Endodermal cell (in vitro differentiated cells): ENCODE measurements at regions not wholly inside any gene's neighbourhood (a gene's known extent, or its start where the extent isn't known, plus 50 kb on each side); places are given as distances from the start of the nearest gene placed in this dataset.

Experiments
- DNase-seq: peaks from one replicate; pipeline ENCODE4 v3.0.0-alpha.2; 2017
- H3K27ac ChIP-seq: 2 replicates; pipeline ENCODE4 v1.5.1; 2013; ENCODE audit warnings: mild to moderate bottlenecking, low read depth, low read length, moderate library complexity
- H3K27me3 ChIP-seq: 2 replicates; pipeline ENCODE4 v1.6.1; 2013; ENCODE audit warnings: mild to moderate bottlenecking, low read length, moderate library complexity; ENCODE audit not compliant: insufficient read depth, control insufficient read depth, poor library complexity, severe bottlenecking
- H3K36me3 ChIP-seq: 2 replicates; pipeline ENCODE4 v1.7.0; 2013; ENCODE audit warnings: mild to moderate bottlenecking, low read length, moderate library complexity; ENCODE audit not compliant: control insufficient read depth, insufficient read depth
- H3K4me1 ChIP-seq: one replicate; pipeline ENCODE4 v1.7.0; 2013; ENCODE audit warnings: low read length; ENCODE audit not compliant: control insufficient read depth, insufficient read depth
- H3K4me3 ChIP-seq: 2 replicates; pipeline ENCODE4 v1.5.1; 2013; ENCODE audit warnings: mild to moderate bottlenecking, low read length, moderate library complexity
- H3K9ac ChIP-seq: 2 replicates; pipeline ENCODE4 v1.6.1; 2013; ENCODE audit warnings: mild to moderate bottlenecking, low read length, moderate library complexity; ENCODE audit not compliant: poor library complexity, severe bottlenecking; ENCODE audit errors: extremely low read depth
- H3K9me3 ChIP-seq: 2 replicates; pipeline ENCODE4 v1.6.1; 2013; ENCODE audit warnings: mild to moderate bottlenecking, low read length, moderate library complexity; ENCODE audit not compliant: control insufficient read depth
- H3K27ac Mint-ChIP-seq: 2 replicates; pipeline ENCODE4 v1.8.0; 2020; ENCODE audit warnings: mixed read lengths
- H3K27me3 Mint-ChIP-seq: 2 replicates; pipeline ENCODE4 v1.8.0; 2021; ENCODE audit warnings: mild to moderate bottlenecking, mixed read lengths; ENCODE audit not compliant: insufficient read depth
- H3K36me3 Mint-ChIP-seq: 2 replicates; pipeline ENCODE4 v1.8.0; 2020; ENCODE audit warnings: low read depth, mixed read lengths
- H3K4me1 Mint-ChIP-seq: 2 replicates; pipeline ENCODE4 v1.8.0; 2020; ENCODE audit warnings: mixed read lengths
- H3K4me3 Mint-ChIP-seq: 2 replicates; pipeline ENCODE4 v1.8.0; 2020; ENCODE audit warnings: mild to moderate bottlenecking, moderate library complexity, mixed read lengths
- H3K9me3 Mint-ChIP-seq: 2 replicates; pipeline ENCODE4 v1.8.0; 2020; ENCODE audit warnings: mild to moderate bottlenecking, mixed read lengths
- WGBS, 2 experiments: methylation state at CpG; one replicate each; pipeline versions ENCODE4 v1.1.5 to v1.1.7; 2013; ENCODE audit warnings: missing lambda C conversion rate in 2 of 2, mixed read lengths in 1 of 2; ENCODE audit not compliant: insufficient coverage in 1 of 2, insufficient read length in 1 of 2; 5-methylcytosine and 5-hydroxymethylcytosine counted together
- TF ChIP-seq, protein P1 (sequence below): fragments of 200-600 bp; sonication (generic); conservative IDR thresholded peaks from 2 replicates; pipeline ENCODE4 v1.5.0; 2021; ENCODE audit warnings: antibody characterized with exemption, mild to moderate bottlenecking

DNA sequence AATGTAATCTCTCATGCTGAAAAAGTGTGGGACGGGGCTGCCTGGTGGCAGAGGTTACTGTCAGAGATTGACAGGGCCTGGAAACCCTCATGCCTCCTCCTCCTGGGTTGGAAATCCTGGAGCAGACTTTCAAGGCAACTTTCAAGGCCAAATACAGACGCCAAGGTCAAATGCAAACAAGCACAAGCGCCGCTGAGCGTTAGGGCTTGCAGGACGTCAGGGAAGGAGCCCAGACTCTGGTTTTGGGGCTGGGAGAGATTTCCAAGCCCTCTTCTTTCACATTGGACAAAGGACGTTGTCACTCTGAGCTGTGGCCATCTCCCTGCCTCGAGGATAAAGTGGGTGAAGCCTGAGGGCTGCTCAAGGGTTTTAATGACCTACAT is 120.1 kb downstream of the TWIST2 start:
- 84 to 91% methylated on average over 8 of the region's 8 CpGs for WGBS, 2 experiments
- no peak for DNase-seq
- no peak overlapping the region for H3K4me3 Mint-ChIP-seq
- Histone ChIP-seq H3K4me1 (no peaks in the 10 kb centered on the region), H3K27ac (no peak overlapping the region), H3K9ac (no peak overlapping the region), H3K36me3 (no peaks in the 10 kb centered on the region), H3K27me3 (no peaks in the 10 kb centered on the region), H3K4me3 (no peak overlapping the region), H3K9me3 (no peaks in the 10 kb centered on the region)
- no peaks in the 10 kb centered on the region for H3K36me3 Mint-ChIP-seq
- TF ChIP-seq, protein P1, sequence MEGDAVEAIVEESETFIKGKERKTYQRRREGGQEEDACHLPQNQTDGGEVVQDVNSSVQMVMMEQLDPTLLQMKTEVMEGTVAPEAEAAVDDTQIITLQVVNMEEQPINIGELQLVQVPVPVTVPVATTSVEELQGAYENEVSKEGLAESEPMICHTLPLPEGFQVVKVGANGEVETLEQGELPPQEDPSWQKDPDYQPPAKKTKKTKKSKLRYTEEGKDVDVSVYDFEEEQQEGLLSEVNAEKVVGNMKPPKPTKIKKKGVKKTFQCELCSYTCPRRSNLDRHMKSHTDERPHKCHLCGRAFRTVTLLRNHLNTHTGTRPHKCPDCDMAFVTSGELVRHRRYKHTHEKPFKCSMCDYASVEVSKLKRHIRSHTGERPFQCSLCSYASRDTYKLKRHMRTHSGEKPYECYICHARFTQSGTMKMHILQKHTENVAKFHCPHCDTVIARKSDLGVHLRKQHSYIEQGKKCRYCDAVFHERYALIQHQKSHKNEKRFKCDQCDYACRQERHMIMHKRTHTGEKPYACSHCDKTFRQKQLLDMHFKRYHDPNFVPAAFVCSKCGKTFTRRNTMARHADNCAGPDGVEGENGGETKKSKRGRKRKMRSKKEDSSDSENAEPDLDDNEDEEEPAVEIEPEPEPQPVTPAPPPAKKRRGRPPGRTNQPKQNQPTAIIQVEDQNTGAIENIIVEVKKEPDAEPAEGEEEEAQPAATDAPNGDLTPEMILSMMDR, result no peak
- H3K27ac Mint-ChIP-seq, result no peak overlapping the region
- H3K4me1 Mint-ChIP-seq, result no peaks in the 10 kb centered on the region
- H3K27me3 Mint-ChIP-seq, result peaks cover 19% of the 10 kb centered on the region
- no peaks in the 10 kb centered on the region for H3K9me3 Mint-ChIP-seq

DNA sequence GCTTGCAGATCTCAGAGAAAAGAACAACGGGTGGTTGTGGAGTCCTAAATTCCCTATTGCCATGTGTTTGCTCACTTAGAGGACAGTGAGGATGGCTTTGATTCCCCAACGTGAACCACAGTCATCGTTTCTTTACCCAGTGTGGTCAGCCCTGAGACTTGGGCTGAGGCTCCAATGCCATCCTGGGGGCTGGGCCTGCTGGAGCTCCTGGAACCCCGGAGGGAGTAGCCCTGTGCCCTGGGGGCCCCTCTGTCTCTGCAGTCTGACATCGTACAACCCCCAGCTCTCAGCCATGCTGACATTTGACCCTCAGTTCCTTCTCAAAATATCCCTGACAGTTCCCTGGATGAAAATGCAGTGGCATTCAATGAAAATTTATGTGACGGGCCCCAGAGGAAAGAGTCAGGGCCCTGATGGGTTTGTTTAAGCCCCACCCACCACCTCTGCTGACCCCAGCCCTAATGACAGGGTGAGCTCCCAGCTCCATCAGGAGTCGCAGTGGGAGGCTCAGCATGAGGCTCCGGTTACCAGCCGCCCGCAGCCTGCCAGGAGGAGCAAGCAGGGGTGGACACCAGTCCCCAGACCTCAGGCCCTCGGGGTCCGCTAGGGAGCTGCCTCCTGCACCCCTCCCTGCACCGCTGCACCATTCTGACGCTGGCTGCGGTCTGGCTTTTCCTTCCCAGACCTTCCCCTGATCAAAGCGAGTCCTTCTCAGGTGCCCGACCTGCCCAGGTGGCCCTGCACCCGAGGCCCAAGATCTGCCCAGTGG is 120.9 kb downstream of the TWIST2 start:
- Histone ChIP-seq H3K9me3 (no peaks in the 10 kb centered on the region), H3K4me1 (no peaks in the 10 kb centered on the region), H3K27me3 (no peaks in the 10 kb centered on the region), H3K9ac (no peak overlapping the region), H3K4me3 (no peak overlapping the region), H3K27ac (no peak overlapping the region), H3K36me3 (no peaks in the 10 kb centered on the region)
- 79 to 82% methylated on average over 10 to 17 of the region's 18 CpGs for WGBS, 2 experiments
- Mint-ChIP-seq H3K27ac (no peak overlapping the region), H3K36me3 (no peaks in the 10 kb centered on the region), H3K4me3 (no peak overlapping the region), H3K9me3 (no peaks in the 10 kb centered on the region), H3K4me1 (no peaks in the 10 kb centered on the region), H3K27me3 (peaks cover 19% of the 10 kb centered on the region)
- no peak for DNase-seq
- TF ChIP-seq, protein P1, result no peak

DNA sequence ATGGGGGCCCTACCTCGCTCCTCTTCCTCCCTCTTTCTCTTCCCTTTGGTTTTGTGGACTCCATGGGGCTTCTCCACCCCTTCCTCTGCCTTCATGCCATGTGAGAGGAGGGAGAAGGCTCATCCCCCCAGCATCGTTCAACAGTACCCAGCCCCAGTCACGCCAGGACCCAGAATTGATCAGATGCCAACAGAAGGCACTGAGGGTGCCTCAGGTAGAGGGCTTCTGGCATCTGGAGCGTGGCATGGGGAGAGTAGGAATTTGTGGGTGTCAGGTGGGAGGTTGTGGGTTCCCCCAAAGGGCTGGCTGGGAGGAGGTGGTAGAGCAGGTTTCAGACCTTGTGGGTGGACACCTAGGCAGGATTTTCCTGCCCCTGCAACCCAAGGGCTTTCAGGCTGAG is 122.0 kb downstream of the TWIST2 start:
- H3K9me3 Mint-ChIP-seq, result no peaks in the 10 kb centered on the region
- Histone ChIP-seq H3K36me3 (no peaks in the 10 kb centered on the region), H3K4me1 (no peaks in the 10 kb centered on the region), H3K27ac (no peak overlapping the region), H3K27me3 (no peaks in the 10 kb centered on the region), H3K4me3 (no peak overlapping the region), H3K9me3 (no peaks in the 10 kb centered on the region), H3K9ac (no peak overlapping the region)
- no peaks in the 10 kb centered on the region for H3K36me3 Mint-ChIP-seq
- TF ChIP-seq, protein P1, result no peak
- H3K27me3 Mint-ChIP-seq, result peaks cover 14% of the 10 kb centered on the region
- H3K27ac Mint-ChIP-seq, result no peak overlapping the region
- WGBS, 2 experiments, result 87% methylated on average over 4 of the region's 4 CpGs; no CpG with 5 or more reads in 1 of the 2 experiments
- no peak for DNase-seq
- H3K4me3 Mint-ChIP-seq, result no peak overlapping the region
- no peaks in the 10 kb centered on the region for H3K4me1 Mint-ChIP-seq
